IPS-15b (cell line): ENCODE measurements at regions not wholly inside any gene's neighbourhood (a gene's known extent, or its start where the extent isn't known, plus 50 kb on each side); places are given as distances from the start of the nearest gene placed in this dataset.
"Not testable (repeated sequence)": the region's sequence is repeated elsewhere in the genome, so short reads cannot be mapped to it uniquely, and the experiment has no call there.

ENCODE experiments used
- H3K27me3 ChIP-seq: one replicate; pipeline ENCODE4 v1.6.1; 2013; ENCODE audit warnings: low read length; ENCODE audit not compliant: control insufficient read depth, insufficient read depth
- H3K36me3 ChIP-seq: one replicate; pipeline ENCODE4 v1.6.1; 2013; ENCODE audit warnings: low read length; ENCODE audit not compliant: control insufficient read depth, insufficient read depth
- H3K4me1 ChIP-seq: one replicate; pipeline ENCODE4 v1.6.1; 2013; ENCODE audit warnings: mild to moderate bottlenecking, low read length; ENCODE audit not compliant: control insufficient read depth, insufficient read depth
- H3K4me3 ChIP-seq: one replicate; pipeline ENCODE4 v1.5.1; 2013; ENCODE audit warnings: low read depth, low read length
- H3K9ac ChIP-seq: one replicate; pipeline ENCODE4 v1.6.1; 2013; ENCODE audit warnings: low read depth, mild to moderate bottlenecking, low read length
- H3K9me3 ChIP-seq: one replicate; pipeline ENCODE4 v1.6.1; 2013; ENCODE audit warnings: mild to moderate bottlenecking, low read length; ENCODE audit not compliant: control insufficient read depth, insufficient read depth

GRCh38 chr12:70008944-70009343 lies 183.9 kb downstream of the MYRFL start:
- Histone ChIP-seq H3K9ac (no peak overlapping the region), H3K27me3 (no peaks in the 10 kb centered on the region), H3K36me3 (no peaks in the 10 kb centered on the region), H3K9me3 (no peaks in the 10 kb centered on the region), H3K4me3 (no peak overlapping the region), H3K4me1 (no peaks in the 10 kb centered on the region)

DNA sequence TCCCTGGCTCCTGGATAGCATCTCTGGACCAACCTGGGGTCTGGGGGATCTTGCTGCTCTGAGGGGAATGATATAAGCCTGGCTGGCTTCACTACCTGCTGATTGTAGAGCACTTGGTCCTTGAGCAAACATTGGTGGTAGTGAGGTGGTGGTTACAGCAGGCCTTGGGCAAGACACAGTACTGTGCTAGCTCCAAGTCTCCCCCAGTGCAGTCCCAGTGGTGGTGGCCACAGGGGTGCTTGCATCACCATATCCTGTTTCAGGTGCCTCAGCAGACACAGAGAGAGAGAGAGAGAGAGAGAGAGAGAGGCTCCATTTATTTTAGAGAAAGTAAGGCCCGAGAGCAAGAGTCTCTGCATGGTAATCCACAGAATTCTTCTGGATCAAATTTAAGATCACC lies 186.3 kb downstream of the MYRFL start:
- Histone ChIP-seq H3K4me3 (no peak overlapping the region), H3K9ac (no peak overlapping the region), H3K9me3 (no peaks in the 10 kb centered on the region), H3K27me3 (no peaks in the 10 kb centered on the region), H3K4me1 (no peaks in the 10 kb centered on the region), H3K36me3 (no peaks in the 10 kb centered on the region)

DNA sequence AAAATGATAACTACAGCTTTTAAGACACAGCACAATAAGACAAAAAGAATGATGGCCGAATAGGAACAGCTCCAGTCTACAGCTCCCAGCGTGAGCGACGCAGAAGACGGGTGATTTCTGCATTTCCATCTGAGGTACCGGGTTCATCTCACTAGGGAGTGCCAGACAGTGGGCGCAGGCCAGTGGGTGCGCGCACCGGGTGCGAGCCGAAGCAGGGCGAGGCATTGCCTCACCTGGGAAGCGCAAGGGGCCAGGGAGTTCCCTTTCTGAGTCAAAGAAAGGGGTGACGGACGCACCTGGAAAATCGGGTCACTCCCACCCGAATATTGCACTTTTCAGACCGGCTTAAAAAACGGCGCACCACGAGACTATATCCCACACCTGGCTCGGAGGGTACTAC lies 188.0 kb downstream of the MYRFL start:
- H3K4me1 ChIP-seq, H3K9me3 ChIP-seq, H3K27me3 ChIP-seq, H3K9ac ChIP-seq, H3K36me3 ChIP-seq: not testable (repeated sequence)
- peak overlapping the region; percentile 22 for H3K4me3 ChIP-seq

DNA sequence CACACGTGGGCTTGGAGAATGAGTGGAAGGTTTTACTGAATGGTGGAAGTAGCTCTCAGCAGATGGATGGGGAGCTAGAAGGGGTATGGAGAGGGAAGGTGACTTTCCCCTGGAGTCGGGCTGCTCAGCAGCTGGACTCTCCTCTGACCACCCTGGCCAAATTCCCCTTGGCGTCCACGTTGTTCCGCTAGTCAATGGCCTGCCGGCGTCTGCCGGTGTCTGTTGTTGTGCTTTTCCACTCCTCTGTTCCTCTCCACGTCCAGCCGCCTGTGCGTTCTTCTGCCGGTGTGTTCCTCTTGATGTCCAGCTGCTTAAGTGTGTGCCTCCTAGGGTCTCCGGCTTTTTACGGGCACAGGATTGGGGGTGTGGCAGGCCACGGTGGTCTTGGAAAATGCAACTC lies 203.5 kb downstream of the MYRFL start:
- Histone ChIP-seq H3K9ac (no peak overlapping the region), H3K4me1 (peaks cover 5% of the 10 kb centered on the region), H3K27me3 (no peaks in the 10 kb centered on the region), H3K9me3 (no peaks in the 10 kb centered on the region), H3K4me3 (no peak overlapping the region), H3K36me3 (no peaks in the 10 kb centered on the region)

- peaks cover 5% of the 10 kb centered on the region for H3K4me1 ChIP-seq
- H3K9me3 ChIP-seq: no peaks in the 10 kb centered on the region
- no peaks in the 10 kb centered on the region for H3K27me3 ChIP-seq
- no peaks in the 10 kb centered on the region for H3K36me3 ChIP-seq
- H3K4me3 ChIP-seq: no peak overlapping the region
- no peak overlapping the region for H3K9ac ChIP-seq
Measured at GRCh38 chr12:70028918-70029317, 203.9 kb downstream of the MYRFL start.

DNA sequence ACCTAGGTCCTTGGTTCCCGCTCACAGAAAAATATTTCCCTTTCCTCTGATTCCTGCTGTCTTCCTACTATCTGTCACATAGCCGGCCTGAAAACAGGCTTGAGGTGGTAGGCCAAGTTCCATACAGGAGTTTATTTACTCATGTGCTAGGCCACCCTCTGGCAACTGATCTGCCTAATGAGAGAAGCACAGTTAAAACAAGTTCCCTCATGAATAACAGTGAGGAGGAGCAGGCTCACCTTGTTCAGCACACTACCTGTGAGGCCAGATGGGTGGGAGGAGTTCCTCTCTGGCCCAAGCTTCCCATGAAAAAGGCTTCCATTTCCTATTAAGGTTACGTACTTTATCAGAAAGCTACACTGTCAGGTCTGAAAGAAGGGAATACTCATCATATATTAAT lies 206.0 kb downstream of the MYRFL start:
- no peaks in the 10 kb centered on the region for H3K9me3 ChIP-seq
- no peak overlapping the region for H3K4me3 ChIP-seq
- H3K27me3 ChIP-seq: no peaks in the 10 kb centered on the region
- H3K9ac ChIP-seq: no peak overlapping the region
- H3K36me3 ChIP-seq: no peaks in the 10 kb centered on the region
- peaks cover 5% of the 10 kb centered on the region for H3K4me1 ChIP-seq

- Histone ChIP-seq H3K9ac (no peak overlapping the region), H3K9me3 (no peaks in the 10 kb centered on the region), H3K4me1 (peaks cover 5% of the 10 kb centered on the region), H3K36me3 (no peaks in the 10 kb centered on the region), H3K27me3 (no peaks in the 10 kb centered on the region), H3K4me3 (no peak overlapping the region)
Measured at GRCh38 chr12:70032076-70032475, 207.0 kb downstream of the MYRFL start.

- no peak overlapping the region for H3K9ac ChIP-seq
- no peaks in the 10 kb centered on the region for H3K9me3 ChIP-seq
- H3K27me3 ChIP-seq: no peaks in the 10 kb centered on the region
- H3K4me1 ChIP-seq: peaks cover 5% of the 10 kb centered on the region
- no peak overlapping the region for H3K4me3 ChIP-seq
- H3K36me3 ChIP-seq: no peaks in the 10 kb centered on the region
Measured at GRCh38 chr12:70033310-70033709, 208.3 kb downstream of the MYRFL start.

GRCh38 chr12:70040141-70040540 lies 203.1 kb upstream of the CNOT2 start:
- H3K9me3 ChIP-seq: no peaks in the 10 kb centered on the region
- no peak overlapping the region for H3K9ac ChIP-seq
- no peaks in the 10 kb centered on the region for H3K36me3 ChIP-seq
- H3K4me1 ChIP-seq: no peaks in the 10 kb centered on the region
- no peak overlapping the region for H3K4me3 ChIP-seq
- H3K27me3 ChIP-seq: no peaks in the 10 kb centered on the region

DNA sequence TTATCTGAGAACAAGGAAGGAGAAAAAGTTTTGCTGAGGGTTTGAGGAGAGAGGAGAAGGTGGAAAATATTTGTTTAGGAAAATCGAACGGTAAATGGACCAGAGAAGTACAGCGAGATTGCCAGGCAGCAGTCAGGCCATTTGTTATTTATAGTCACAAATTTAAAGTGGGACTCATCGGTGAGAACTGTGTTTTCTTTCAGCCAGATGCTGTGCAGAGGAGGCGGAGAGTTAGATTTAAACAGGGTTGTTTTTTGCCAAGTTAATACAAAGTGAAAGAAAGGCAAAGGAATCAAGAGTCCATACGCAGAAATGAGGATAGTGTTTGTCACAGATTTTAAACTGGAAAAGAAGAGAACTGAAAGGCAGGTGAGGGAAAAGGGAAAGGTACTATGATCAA lies 200.6 kb upstream of the CNOT2 start:
- H3K36me3 ChIP-seq: no peaks in the 10 kb centered on the region
- no peak overlapping the region for H3K9ac ChIP-seq
- H3K4me1 ChIP-seq: no peaks in the 10 kb centered on the region
- H3K27me3 ChIP-seq: no peaks in the 10 kb centered on the region
- no peak overlapping the region for H3K4me3 ChIP-seq
- no peaks in the 10 kb centered on the region for H3K9me3 ChIP-seq

- Histone ChIP-seq H3K4me1 (no peaks in the 10 kb centered on the region), H3K27me3 (no peaks in the 10 kb centered on the region), H3K36me3 (no peaks in the 10 kb centered on the region), H3K9ac (no peak overlapping the region), H3K4me3 (no peak overlapping the region), H3K9me3 (no peaks in the 10 kb centered on the region)
Measured at GRCh38 chr12:70043490-70044138, 199.6 kb upstream of the CNOT2 start.

- H3K4me3 ChIP-seq: no peak overlapping the region
- no peak overlapping the region for H3K9ac ChIP-seq
- H3K9me3 ChIP-seq: no peaks in the 10 kb centered on the region
- no peaks in the 10 kb centered on the region for H3K36me3 ChIP-seq
- H3K27me3 ChIP-seq: no peaks in the 10 kb centered on the region
- no peaks in the 10 kb centered on the region for H3K4me1 ChIP-seq
Measured at GRCh38 chr12:70044167-70044566, 199.1 kb upstream of the CNOT2 start.
